K562 (cell line): ENCODE measurements at regions not wholly inside any gene's neighbourhood (a gene's known extent, or its start where the extent isn't known, plus 50 kb on each side); places are given as distances from the start of the nearest gene placed in this dataset.

Source experiments
- HEY1 ChIP-seq: fragments of 250-450 bp; sonication (Bioruptor Pico); IDR thresholded peaks from 2 replicates; pipeline ENCODE4 v1.5.0; 2020; ENCODE audit warnings: mild to moderate bottlenecking, moderate library complexity, borderline replicate concordance
- HMGN3 ChIP-seq: IDR thresholded peaks from 2 replicates; pipeline ENCODE4 v1.6.1; 2011; ENCODE audit warnings: borderline replicate concordance, low read depth, mild to moderate bottlenecking, mixed read lengths, low read length; ENCODE audit not compliant: insufficient read length; ENCODE audit errors: extremely low read depth
- MAZ ChIP-seq, 2 experiments: fragments of 450-650 bp in 1 of 2; sonication (generic) in 1 of 2; formaldehyde crosslinking; IDR thresholded peaks in 1 of 2; conservative IDR thresholded peaks in 1 of 2; 2 replicates each; pipeline versions ENCODE4 v1.4.0 to v1.5.0; 2020; ENCODE audit warnings: mild to moderate bottlenecking in 1 of 2, missing genetic modification reagents in 1 of 2
- RFX1 ChIP-seq: fragments of 450-650 bp; IDR thresholded peaks from 2 replicates; pipeline ENCODE4 v1.6.1; 2016; ENCODE audit warnings: mild to moderate bottlenecking, moderate library complexity
- TF ChIP-seq, protein P1 (sequence below), 2 experiments: fragments of 450-650 bp; formaldehyde crosslinking in 1 of 2; IDR thresholded peaks; 2 replicates each; pipeline versions ENCODE4 v1.4.0 to v1.6.1; 2014 to 2020; ENCODE audit warnings: mild to moderate bottlenecking in 2 of 2, borderline replicate concordance in 1 of 2, low read depth in 1 of 2

DNA sequence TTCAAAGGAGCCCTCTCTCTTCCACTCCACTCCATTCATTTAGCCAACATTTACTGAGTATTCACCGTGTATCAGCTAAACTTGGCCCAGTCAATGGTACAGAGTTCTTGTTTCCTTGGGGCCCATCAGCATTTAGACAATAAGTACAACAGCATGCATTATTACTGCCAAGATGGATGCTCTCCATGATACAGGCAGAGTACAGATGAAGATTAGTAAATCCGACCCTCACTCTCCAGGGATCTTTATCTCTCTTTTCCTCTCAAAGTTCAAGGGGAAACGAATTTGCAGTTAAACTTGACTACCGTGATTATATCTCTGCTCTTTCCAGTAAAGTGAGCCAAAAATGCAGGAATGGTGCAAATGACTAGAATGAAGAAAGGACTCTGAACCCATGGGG lies 184.6 kb upstream of the DUSP10 start (continued):
- TF ChIP-seq, protein P1, sequence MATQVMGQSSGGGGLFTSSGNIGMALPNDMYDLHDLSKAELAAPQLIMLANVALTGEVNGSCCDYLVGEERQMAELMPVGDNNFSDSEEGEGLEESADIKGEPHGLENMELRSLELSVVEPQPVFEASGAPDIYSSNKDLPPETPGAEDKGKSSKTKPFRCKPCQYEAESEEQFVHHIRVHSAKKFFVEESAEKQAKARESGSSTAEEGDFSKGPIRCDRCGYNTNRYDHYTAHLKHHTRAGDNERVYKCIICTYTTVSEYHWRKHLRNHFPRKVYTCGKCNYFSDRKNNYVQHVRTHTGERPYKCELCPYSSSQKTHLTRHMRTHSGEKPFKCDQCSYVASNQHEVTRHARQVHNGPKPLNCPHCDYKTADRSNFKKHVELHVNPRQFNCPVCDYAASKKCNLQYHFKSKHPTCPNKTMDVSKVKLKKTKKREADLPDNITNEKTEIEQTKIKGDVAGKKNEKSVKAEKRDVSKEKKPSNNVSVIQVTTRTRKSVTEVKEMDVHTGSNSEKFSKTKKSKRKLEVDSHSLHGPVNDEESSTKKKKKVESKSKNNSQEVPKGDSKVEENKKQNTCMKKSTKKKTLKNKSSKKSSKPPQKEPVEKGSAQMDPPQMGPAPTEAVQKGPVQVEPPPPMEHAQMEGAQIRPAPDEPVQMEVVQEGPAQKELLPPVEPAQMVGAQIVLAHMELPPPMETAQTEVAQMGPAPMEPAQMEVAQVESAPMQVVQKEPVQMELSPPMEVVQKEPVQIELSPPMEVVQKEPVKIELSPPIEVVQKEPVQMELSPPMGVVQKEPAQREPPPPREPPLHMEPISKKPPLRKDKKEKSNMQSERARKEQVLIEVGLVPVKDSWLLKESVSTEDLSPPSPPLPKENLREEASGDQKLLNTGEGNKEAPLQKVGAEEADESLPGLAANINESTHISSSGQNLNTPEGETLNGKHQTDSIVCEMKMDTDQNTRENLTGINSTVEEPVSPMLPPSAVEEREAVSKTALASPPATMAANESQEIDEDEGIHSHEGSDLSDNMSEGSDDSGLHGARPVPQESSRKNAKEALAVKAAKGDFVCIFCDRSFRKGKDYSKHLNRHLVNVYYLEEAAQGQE (IDR thresholded peaks at IDR 0.05; ENCODE audit: borderline replicate concordance), result no peak
- TF ChIP-seq, protein P1 (CRISPR knock-in tag; IDR thresholded peaks at IDR 0.05; ENCODE audit: low read depth), result no peak
- TF ChIP-seq RFX1 (no peak), MAZ (CRISPR knock-in tag; conservative IDR thresholded peaks at IDR 0.05 in 1 of 2, IDR thresholded peaks at IDR 0.05 in 1 of 2) (no peak), HEY1 (CRISPR knock-in tag) (no peak), HMGN3 (no peak)
- TF ChIP-seq, all 486 proteins: peak for 0
